Choroid plexus epithelial cell (primary cell): ENCODE measurements at regions not wholly inside any gene's neighbourhood (a gene's known extent, or its start where the extent isn't known, plus 50 kb on each side); places are given as distances from the start of the nearest gene placed in this dataset.

Source experiments
- DNase-seq: peaks from one replicate; pipeline ENCODE4 v3.0.0-alpha.2; 2010; ENCODE audit warnings: low read depth
- H3K4me3 ChIP-seq: 2 replicates; pipeline ENCODE4 v1.5.1; 2011; ENCODE audit warnings: low read depth, mild to moderate bottlenecking, control low read depth, low read length, moderate library complexity
- CTCF ChIP-seq: conservative IDR thresholded peaks from 2 replicates; pipeline ENCODE4 v1.5.1; 2011; ENCODE audit warnings: low read depth, mild to moderate bottlenecking, control low read depth, inconsistent platforms, low read length, moderate library complexity

DNA sequence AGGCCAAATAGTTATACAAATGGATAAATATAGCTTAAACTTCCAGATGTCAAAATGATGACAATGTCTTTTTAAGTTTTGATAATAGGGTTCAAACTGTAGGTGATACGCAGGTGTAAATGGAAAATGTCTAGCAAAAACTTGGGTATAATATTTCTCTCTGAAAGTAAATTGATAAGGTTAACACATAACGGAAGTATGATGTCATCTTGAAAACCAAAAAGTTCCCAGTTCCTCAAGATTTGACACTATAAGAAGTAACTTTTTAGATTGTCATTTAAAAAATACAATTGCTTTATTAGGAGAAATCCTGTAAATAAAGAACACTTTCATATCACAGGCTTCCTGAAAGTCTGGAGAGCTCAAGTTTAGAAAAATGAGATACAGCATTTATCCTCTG, 483.4 kb downstream of the FRK start:
- TF ChIP-seq CTCF: no peak
- no peak overlapping the region for H3K4me3 ChIP-seq
- no peak for DNase-seq

- no peak for DNase-seq
- TF ChIP-seq CTCF: no peak
- H3K4me3 ChIP-seq: no peak overlapping the region
Measured at GRCh38 chr6:115575285-115575684, 485.4 kb downstream of the FRK start.

GRCh38 chr6:115573861-115574260, 486.8 kb downstream of the FRK start:
- no peak for DNase-seq
- H3K4me3 ChIP-seq: no peak overlapping the region
- TF ChIP-seq CTCF: no peak

- no peak overlapping the region for H3K4me3 ChIP-seq
- no peak for TF ChIP-seq CTCF
- DNase-seq: peak; percentile 1
Measured at GRCh38 chr6:115570331-115570730, 490.4 kb downstream of the FRK start.

DNA sequence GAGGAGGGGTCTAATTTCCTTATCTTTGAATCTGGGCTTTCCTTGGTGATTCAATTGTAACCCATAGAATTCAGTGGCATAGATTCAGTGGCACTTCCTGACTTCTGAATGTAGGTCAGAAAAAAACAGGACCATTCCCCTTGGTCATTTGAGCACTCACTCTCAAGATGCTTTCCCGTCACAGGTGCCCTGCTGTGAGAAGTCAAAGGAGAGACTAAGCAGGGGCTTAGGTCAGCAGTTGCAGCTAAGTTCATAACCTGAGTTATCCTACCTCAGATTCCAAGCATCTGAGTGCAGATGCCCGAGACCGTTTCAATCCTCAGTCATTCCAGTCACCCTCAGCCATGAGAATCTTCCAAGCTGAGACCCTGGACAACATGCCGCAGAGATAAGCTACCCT, 506.6 kb downstream of the FRK start:
- no peak for TF ChIP-seq CTCF
- no peak for DNase-seq
- H3K4me3 ChIP-seq: no peak overlapping the region

GRCh38 chr6:115551527-115551926, 509.2 kb downstream of the FRK start:
- H3K4me3 ChIP-seq: no peak overlapping the region
- TF ChIP-seq CTCF: no peak

GRCh38 chr6:115545672-115545986, 515.1 kb downstream of the FRK start:
- no peak overlapping the region for H3K4me3 ChIP-seq
- no peak for TF ChIP-seq CTCF
- DNase-seq: no peak

More at GRCh38 chr6:115551527-115551926, 509.2 kb downstream of the FRK start:
- DNase-seq: no peak
